Neural progenitor cell (in vitro differentiated cells): ENCODE measurements at regions not wholly inside any gene's neighbourhood (a gene's known extent, or its start where the extent isn't known, plus 50 kb on each side); places are given as distances from the start of the nearest gene placed in this dataset.

Source experiments
- CTCF ChIP-seq: fragments of 200-600 bp; sonication (generic); IDR thresholded peaks from 2 replicates; pipeline ENCODE4 v1.5.1; 2017; ENCODE audit warnings: antibody characterized with exemption, mild to moderate bottlenecking
- EZH2 ChIP-seq: fragments of 200-600 bp; sonication (generic); IDR thresholded peaks from 2 replicates; pipeline ENCODE4 v1.6.1; 2017; ENCODE audit warnings: antibody characterized with exemption, mild to moderate bottlenecking, moderate library complexity
- EZH2phosphoT487 ChIP-seq: fragments of 200-600 bp; sonication (generic); IDR thresholded peaks from 2 replicates; pipeline ENCODE4 v1.6.1; 2017; ENCODE audit warnings: antibody characterized with exemption

GRCh38 chr6:49088631-49089030 lies 374.4 kb downstream of the MMUT start:
- TF ChIP-seq EZH2phosphoT487: no peak
- TF ChIP-seq EZH2: no peak
- TF ChIP-seq CTCF: no peak
